HepG2 (cell line): ENCODE measurements at regions not wholly inside any gene's neighbourhood (a gene's known extent, or its start where the extent isn't known, plus 50 kb on each side); places are given as distances from the start of the nearest gene placed in this dataset.

Source experiments
- AHR ChIP-seq: IDR thresholded peaks from 2 replicates; pipeline ENCODE4 v1.6.1; 2018; ENCODE audit warnings: missing genetic modification reagents, missing compliant biosample characterization
- CBFB ChIP-seq: sonication (generic); formaldehyde crosslinking; IDR thresholded peaks from 2 replicates; pipeline ENCODE4 v1.4.0; 2020; ENCODE audit warnings: missing genetic modification reagents
- CHCHD3 ChIP-seq: sonication (generic); formaldehyde crosslinking; IDR thresholded peaks from 2 replicates; pipeline ENCODE4 v1.8.0; 2022; ENCODE audit warnings: mild to moderate bottlenecking, missing genetic modification reagents, moderate library complexity
- HNRNPK ChIP-seq: fragments of 200-400 bp; formaldehyde crosslinking; IDR thresholded peaks from 2 replicates; pipeline ENCODE4 v1.6.1; 2018; ENCODE audit warnings: low read length, low read depth, moderate library complexity, mild to moderate bottlenecking; ENCODE audit not compliant: poor library complexity, severe bottlenecking
- MIXL1 ChIP-seq: IDR thresholded peaks from 2 replicates; pipeline ENCODE4 v1.6.1; 2016
- NONO ChIP-seq, 2 experiments: fragments of 450-650 bp in 1 of 2; sonication (generic) in 1 of 2; formaldehyde crosslinking in 1 of 2; IDR thresholded peaks in 1 of 2; conservative IDR thresholded peaks in 1 of 2; 2 replicates each; pipeline versions ENCODE4 v1.6.1 to v1.8.0; 2017 to 2022; ENCODE audit warnings: mild to moderate bottlenecking in 1 of 2, missing genetic modification reagents in 1 of 2, moderate library complexity in 1 of 2
- PAF1 ChIP-seq: IDR thresholded peaks from 2 replicates; pipeline ENCODE4 v1.6.1; 2016; ENCODE audit warnings: missing genetic modification reagents, missing compliant biosample characterization
- PAWR ChIP-seq: sonication (generic); formaldehyde crosslinking; IDR thresholded peaks from 2 replicates; pipeline ENCODE4 v1.4.0; 2020; ENCODE audit warnings: missing genetic modification reagents, mild to moderate bottlenecking, borderline replicate concordance
- TP53 ChIP-seq: sonication (generic); formaldehyde crosslinking; conservative IDR thresholded peaks from 2 replicates; pipeline ENCODE4 v1.4.0; 2020; ENCODE audit warnings: missing genetic modification reagents
- ZFP41 ChIP-seq: sonication (generic); formaldehyde crosslinking; IDR thresholded peaks from 2 replicates; pipeline ENCODE4 v1.4.0; 2020; ENCODE audit warnings: mild to moderate bottlenecking, missing genetic modification reagents, borderline replicate concordance
- ZNF430 ChIP-seq: sonication (generic); formaldehyde crosslinking; IDR thresholded peaks from 2 replicates; pipeline ENCODE4 v1.9.0; 2021; ENCODE audit warnings: mild to moderate bottlenecking, missing genetic modification reagents
- ZNF44 ChIP-seq: sonication (generic); formaldehyde crosslinking; IDR thresholded peaks from 2 replicates; pipeline ENCODE4 v1.5.1; 2020; ENCODE audit warnings: mild to moderate bottlenecking, missing genetic modification reagents
- ZNF749 ChIP-seq: sonication (generic); formaldehyde crosslinking; IDR thresholded peaks from 2 replicates; pipeline ENCODE4 v1.8.0; 2022; ENCODE audit warnings: mild to moderate bottlenecking, missing genetic modification reagents, moderate library complexity, borderline replicate concordance
- ZNF772 ChIP-seq: sonication (generic); formaldehyde crosslinking; IDR thresholded peaks from 2 replicates; pipeline ENCODE4 v1.5.0; 2020; ENCODE audit warnings: mild to moderate bottlenecking, missing genetic modification reagents
- ZNF83 ChIP-seq: sonication (generic); formaldehyde crosslinking; IDR thresholded peaks from 2 replicates; pipeline ENCODE4 v1.4.0; 2020; ENCODE audit warnings: missing genetic modification reagents, mild to moderate bottlenecking, borderline replicate concordance
- TF ChIP-seq, protein P1 (sequence below): sonication (generic); formaldehyde crosslinking; IDR thresholded peaks from 2 replicates; pipeline ENCODE4 v1.8.0; 2022; ENCODE audit warnings: missing genetic modification reagents, mild to moderate bottlenecking, inconsistent platforms, borderline replicate concordance
- TF ChIP-seq, protein P2 (sequence below): sonication (generic); formaldehyde crosslinking; IDR thresholded peaks from 2 replicates; pipeline ENCODE4 v1.8.0; 2022; ENCODE audit warnings: mild to moderate bottlenecking, missing genetic modification reagents, borderline replicate concordance
- TF ChIP-seq, protein P3 (sequence below): fragments of 450-650 bp; IDR thresholded peaks from 2 replicates; pipeline ENCODE4 v1.6.1; 2017; ENCODE audit warnings: mild to moderate bottlenecking
- TF ChIP-seq, protein P4 (sequence below): sonication (generic); formaldehyde crosslinking; IDR thresholded peaks from 2 replicates; pipeline ENCODE4 v1.4.0; 2020; ENCODE audit warnings: mild to moderate bottlenecking, low read depth, missing genetic modification reagents
- TF ChIP-seq, protein P5 (sequence below): IDR thresholded peaks from 2 replicates; pipeline ENCODE4 v1.6.1; 2018; ENCODE audit warnings: missing genetic modification reagents
- TF ChIP-seq, protein P6 (sequence below): fragments of 450-650 bp; IDR thresholded peaks from 2 replicates; pipeline ENCODE4 v1.6.1; 2017

DNA sequence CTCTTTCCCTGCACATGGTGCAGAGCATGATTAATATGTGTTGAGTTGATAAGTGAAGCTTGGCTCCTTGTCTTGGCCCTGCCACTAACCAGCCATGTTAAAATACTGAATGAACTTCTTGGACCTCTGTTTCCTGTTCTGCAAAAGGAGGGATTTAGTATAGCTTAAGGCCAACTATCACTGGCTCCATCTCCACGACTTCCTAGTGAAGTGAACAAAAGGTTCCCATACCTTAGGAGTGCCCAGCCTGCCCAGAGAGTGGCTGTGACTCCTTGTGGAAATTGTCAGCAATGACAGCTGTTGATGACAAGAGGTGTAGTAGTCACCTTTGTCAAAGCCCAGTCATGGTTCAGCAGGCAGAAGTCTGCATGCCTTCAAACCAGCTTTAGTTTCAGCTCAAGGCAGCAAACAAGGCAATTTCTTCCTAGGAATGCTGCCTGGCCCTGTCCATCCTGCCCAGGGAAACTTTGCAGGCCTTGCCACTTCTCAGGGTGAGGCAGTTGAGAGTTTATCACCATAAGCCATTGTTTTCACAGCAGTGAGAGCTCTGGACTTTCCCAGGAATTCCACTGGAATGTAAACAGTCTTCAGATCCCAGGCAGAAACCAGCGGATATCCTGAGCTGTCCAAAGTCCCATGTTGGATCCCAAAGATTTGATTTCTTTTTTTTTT, 169.7 kb upstream of the TNFAIP3 start (continued):
- TF ChIP-seq, protein P1, sequence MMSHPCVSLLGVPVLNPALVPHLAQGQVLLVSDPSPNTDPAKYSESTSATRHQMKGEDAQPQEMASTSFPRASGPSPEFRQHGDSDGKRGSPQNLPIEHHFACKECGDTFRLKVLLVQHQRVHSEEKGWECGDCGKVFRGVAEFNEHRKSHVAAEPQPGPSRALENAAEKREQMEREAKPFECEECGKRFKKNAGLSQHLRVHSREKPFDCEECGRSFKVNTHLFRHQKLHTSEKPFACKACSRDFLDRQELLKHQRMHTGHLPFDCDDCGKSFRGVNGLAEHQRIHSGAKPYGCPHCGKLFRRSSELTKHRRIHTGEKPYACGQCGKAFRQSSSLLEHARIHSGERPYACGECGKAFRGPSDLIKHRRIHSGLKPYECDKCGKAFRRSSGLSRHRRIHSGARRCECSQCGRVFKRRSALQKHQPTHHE (CRISPR knock-in tag) = no peak
- no peak for TF ChIP-seq ZNF83 (CRISPR knock-in tag)
- TF ChIP-seq, protein P2, sequence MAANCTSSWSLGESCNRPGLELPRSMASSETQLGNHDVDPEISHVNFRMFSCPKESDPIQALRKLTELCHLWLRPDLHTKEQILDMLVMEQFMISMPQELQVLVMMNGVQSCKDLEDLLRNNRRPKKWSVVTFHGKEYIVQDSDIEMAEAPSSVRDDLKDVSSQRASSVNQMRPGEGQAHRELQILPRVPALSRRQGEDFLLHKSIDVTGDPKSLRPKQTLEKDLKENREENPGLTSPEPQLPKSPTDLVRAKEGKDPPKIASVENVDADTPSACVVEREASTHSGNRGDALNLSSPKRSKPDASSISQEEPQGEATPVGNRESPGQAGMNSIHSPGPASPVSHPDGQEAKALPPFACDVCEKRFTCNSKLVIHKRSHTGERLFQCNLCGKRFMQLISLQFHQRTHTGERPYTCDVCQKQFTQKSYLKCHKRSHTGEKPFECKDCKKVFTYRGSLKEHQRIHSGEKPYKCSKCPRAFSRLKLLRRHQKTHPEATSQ = no peak; the same call in 1 of the 2 replicates
- TF ChIP-seq ZNF749 (CRISPR knock-in tag) = no peak; the same call in 1 of the 2 replicates
- TF ChIP-seq, protein P3, sequence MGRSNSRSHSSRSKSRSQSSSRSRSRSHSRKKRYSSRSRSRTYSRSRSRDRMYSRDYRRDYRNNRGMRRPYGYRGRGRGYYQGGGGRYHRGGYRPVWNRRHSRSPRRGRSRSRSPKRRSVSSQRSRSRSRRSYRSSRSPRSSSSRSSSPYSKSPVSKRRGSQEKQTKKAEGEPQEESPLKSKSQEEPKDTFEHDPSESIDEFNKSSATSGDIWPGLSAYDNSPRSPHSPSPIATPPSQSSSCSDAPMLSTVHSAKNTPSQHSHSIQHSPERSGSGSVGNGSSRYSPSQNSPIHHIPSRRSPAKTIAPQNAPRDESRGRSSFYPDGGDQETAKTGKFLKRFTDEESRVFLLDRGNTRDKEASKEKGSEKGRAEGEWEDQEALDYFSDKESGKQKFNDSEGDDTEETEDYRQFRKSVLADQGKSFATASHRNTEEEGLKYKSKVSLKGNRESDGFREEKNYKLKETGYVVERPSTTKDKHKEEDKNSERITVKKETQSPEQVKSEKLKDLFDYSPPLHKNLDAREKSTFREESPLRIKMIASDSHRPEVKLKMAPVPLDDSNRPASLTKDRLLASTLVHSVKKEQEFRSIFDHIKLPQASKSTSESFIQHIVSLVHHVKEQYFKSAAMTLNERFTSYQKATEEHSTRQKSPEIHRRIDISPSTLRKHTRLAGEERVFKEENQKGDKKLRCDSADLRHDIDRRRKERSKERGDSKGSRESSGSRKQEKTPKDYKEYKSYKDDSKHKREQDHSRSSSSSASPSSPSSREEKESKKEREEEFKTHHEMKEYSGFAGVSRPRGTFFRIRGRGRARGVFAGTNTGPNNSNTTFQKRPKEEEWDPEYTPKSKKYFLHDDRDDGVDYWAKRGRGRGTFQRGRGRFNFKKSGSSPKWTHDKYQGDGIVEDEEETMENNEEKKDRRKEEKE = no peak
- TF ChIP-seq AHR = no peak
- TF ChIP-seq, protein P4, sequence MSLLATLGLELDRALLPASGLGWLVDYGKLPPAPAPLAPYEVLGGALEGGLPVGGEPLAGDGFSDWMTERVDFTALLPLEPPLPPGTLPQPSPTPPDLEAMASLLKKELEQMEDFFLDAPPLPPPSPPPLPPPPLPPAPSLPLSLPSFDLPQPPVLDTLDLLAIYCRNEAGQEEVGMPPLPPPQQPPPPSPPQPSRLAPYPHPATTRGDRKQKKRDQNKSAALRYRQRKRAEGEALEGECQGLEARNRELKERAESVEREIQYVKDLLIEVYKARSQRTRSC = no peak
- peak; percentile 54; the same call in 1 of the 2 replicates for TF ChIP-seq PAWR (CRISPR knock-in tag)
- TF ChIP-seq ZNF44 (CRISPR knock-in tag) = no peak; the same call in 1 of the 2 replicates
- TF ChIP-seq, protein P5, sequence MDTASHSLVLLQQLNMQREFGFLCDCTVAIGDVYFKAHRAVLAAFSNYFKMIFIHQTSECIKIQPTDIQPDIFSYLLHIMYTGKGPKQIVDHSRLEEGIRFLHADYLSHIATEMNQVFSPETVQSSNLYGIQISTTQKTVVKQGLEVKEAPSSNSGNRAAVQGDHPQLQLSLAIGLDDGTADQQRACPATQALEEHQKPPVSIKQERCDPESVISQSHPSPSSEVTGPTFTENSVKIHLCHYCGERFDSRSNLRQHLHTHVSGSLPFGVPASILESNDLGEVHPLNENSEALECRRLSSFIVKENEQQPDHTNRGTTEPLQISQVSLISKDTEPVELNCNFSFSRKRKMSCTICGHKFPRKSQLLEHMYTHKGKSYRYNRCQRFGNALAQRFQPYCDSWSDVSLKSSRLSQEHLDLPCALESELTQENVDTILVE (CRISPR knock-in tag) = peak; percentile 62; the same call in 1 of the 2 replicates
- TF ChIP-seq ZFP41 (CRISPR knock-in tag) = no peak
- TF ChIP-seq ZNF430 (CRISPR knock-in tag) = no peak
- TF ChIP-seq ZNF772 (CRISPR knock-in tag) = peak; percentile 70; the same call in 1 of the 2 replicates
- 0 out of 2 replicates have a peak, but pooled peaks have one; percentile 76 for TF ChIP-seq CBFB (CRISPR knock-in tag)
- no peak for TF ChIP-seq NONO (IDR thresholded peaks at IDR 0.05)
- TF ChIP-seq NONO (CRISPR knock-in tag; conservative IDR thresholded peaks at IDR 0.05) = no peak
- TF ChIP-seq HNRNPK = no peak
- TF ChIP-seq CHCHD3 = no peak
- TF ChIP-seq MIXL1 = peak; percentile 85
- TF ChIP-seq PAF1 (CRISPR knock-in tag) = no peak
- TF ChIP-seq TP53 = no peak
- TF ChIP-seq, protein P6, sequence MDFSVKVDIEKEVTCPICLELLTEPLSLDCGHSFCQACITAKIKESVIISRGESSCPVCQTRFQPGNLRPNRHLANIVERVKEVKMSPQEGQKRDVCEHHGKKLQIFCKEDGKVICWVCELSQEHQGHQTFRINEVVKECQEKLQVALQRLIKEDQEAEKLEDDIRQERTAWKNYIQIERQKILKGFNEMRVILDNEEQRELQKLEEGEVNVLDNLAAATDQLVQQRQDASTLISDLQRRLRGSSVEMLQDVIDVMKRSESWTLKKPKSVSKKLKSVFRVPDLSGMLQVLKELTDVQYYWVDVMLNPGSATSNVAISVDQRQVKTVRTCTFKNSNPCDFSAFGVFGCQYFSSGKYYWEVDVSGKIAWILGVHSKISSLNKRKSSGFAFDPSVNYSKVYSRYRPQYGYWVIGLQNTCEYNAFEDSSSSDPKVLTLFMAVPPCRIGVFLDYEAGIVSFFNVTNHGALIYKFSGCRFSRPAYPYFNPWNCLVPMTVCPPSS = no peak
